SK-N-MC (cell line): ENCODE measurements at regions not wholly inside any gene's neighbourhood (a gene's known extent, or its start where the extent isn't known, plus 50 kb on each side); places are given as distances from the start of the nearest gene placed in this dataset.

Source experiments
- EZH2 ChIP-seq: fragments of 200-600 bp; sonication (generic); IDR thresholded peaks from one replicate; pipeline ENCODE4 v1.6.1; 2017; ENCODE audit warnings: antibody characterized with exemption
- POLR2AphosphoS5 ChIP-seq: IDR thresholded peaks from 2 replicates; pipeline ENCODE4 v1.6.1; 2012; ENCODE audit warnings: mild to moderate bottlenecking, low read depth, low read length, borderline replicate concordance

DNA sequence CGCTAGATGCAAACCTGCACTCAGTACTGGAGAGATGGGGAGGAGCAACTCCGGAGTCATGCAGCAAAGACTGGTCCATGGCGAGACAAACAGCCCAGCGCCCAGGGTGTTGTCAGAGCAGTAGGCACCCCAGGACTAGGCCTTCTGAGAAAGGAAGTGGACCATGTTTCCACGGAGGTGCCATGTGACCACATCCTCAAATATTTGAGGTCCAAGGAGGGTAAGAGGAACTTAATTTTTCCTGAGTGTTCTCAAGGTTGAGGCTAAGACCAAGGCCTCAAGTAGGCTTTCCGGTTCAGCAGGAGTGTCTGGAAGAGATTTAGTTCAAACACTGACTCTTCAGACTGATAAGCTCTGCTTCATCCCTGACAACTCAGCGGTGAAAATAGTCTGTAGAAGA is 186.2 kb downstream of the RHOU start:
- TF ChIP-seq POLR2AphosphoS5, result no peak
- no peak for TF ChIP-seq EZH2
